HEK293T (cell line): ENCODE measurements at regions not wholly inside any gene's neighbourhood (a gene's known extent, or its start where the extent isn't known, plus 50 kb on each side); places are given as distances from the start of the nearest gene placed in this dataset.

ENCODE experiments used
- CTCF ChIA-PET: fragments of 350-600 bp; formaldehyde crosslinking; extraction: SDS; loops from one replicate; lab custom pipeline; 2021; ENCODE audit warnings: antibody characterized with exemption, inconsistent platforms; lab: Yijun Ruan, JAX
- POLR2A ChIA-PET: fragments of 350-600 bp; formaldehyde crosslinking; extraction: SDS; loops from one replicate; lab custom pipeline; 2020; ENCODE audit warnings: antibody characterized with exemption, inconsistent platforms; lab: Yijun Ruan, JAX
- DNase-seq: peaks from one replicate; pipeline ENCODE4 v3.0.0; 2012; ENCODE audit warnings: mixed read lengths; ENCODE audit errors: extremely low spot score
- ARNT ChIP-seq: fragments of 450-650 bp; IDR thresholded peaks from 2 replicates; pipeline ENCODE4 v1.6.1; 2017; ENCODE audit warnings: mild to moderate bottlenecking
- BHLHE40 ChIP-seq: fragments of 450-650 bp; IDR thresholded peaks from 2 replicates; pipeline ENCODE4 v1.6.1; 2016; ENCODE audit warnings: mild to moderate bottlenecking, moderate library complexity, borderline replicate concordance
- CTBP1 ChIP-seq: fragments of 450-650 bp; IDR thresholded peaks from 2 replicates; pipeline ENCODE4 v1.6.1; 2016; ENCODE audit warnings: borderline replicate concordance
- ELF4 ChIP-seq: fragments of 450-650 bp; IDR thresholded peaks from 2 replicates; pipeline ENCODE4 v1.6.1; 2017; ENCODE audit warnings: antibody characterized with exemption
- FOXA1 ChIP-seq: fragments of 450-650 bp; IDR thresholded peaks from 2 replicates; pipeline ENCODE4 v1.6.1; 2016; ENCODE audit warnings: mild to moderate bottlenecking
- FOXK2 ChIP-seq: fragments of 450-650 bp; IDR thresholded peaks from 2 replicates; pipeline ENCODE4 v1.6.1; 2016; ENCODE audit warnings: mild to moderate bottlenecking
- FOXM1 ChIP-seq: fragments of 450-650 bp; IDR thresholded peaks from 2 replicates; pipeline ENCODE4 v1.6.1; 2017; ENCODE audit warnings: mild to moderate bottlenecking, borderline replicate concordance
- HDGF ChIP-seq: fragments of 450-650 bp; IDR thresholded peaks from 2 replicates; pipeline ENCODE4 v1.6.1; 2017; ENCODE audit warnings: antibody characterized with exemption, borderline replicate concordance
- L3MBTL2 ChIP-seq: fragments of 450-650 bp; conservative IDR thresholded peaks from 2 replicates; pipeline ENCODE4 v1.6.1; 2016; ENCODE audit warnings: mild to moderate bottlenecking
- LEF1 ChIP-seq: fragments of 450-650 bp; IDR thresholded peaks from 2 replicates; pipeline ENCODE4 v1.6.1; 2017; ENCODE audit warnings: mild to moderate bottlenecking, borderline replicate concordance
- NFRKB ChIP-seq: fragments of 450-650 bp; IDR thresholded peaks from 2 replicates; pipeline ENCODE4 v1.6.1; 2016; ENCODE audit warnings: mild to moderate bottlenecking, moderate library complexity
- PKNOX1 ChIP-seq: fragments of 450-650 bp; IDR thresholded peaks from 2 replicates; pipeline ENCODE4 v1.6.1; 2016
- SP1 ChIP-seq: fragments of 450-650 bp; IDR thresholded peaks from 2 replicates; pipeline ENCODE4 v1.6.1; 2017
- SUZ12 ChIP-seq: fragments of 450-650 bp; IDR thresholded peaks from 2 replicates; pipeline ENCODE4 v1.6.1; 2016; ENCODE audit warnings: mild to moderate bottlenecking
- TARDBP ChIP-seq: fragments of 450-650 bp; IDR thresholded peaks from 2 replicates; pipeline ENCODE4 v1.6.1; 2016
- ZNF384 ChIP-seq: fragments of 450-650 bp; IDR thresholded peaks from 2 replicates; pipeline ENCODE4 v1.6.1; 2016

DNA sequence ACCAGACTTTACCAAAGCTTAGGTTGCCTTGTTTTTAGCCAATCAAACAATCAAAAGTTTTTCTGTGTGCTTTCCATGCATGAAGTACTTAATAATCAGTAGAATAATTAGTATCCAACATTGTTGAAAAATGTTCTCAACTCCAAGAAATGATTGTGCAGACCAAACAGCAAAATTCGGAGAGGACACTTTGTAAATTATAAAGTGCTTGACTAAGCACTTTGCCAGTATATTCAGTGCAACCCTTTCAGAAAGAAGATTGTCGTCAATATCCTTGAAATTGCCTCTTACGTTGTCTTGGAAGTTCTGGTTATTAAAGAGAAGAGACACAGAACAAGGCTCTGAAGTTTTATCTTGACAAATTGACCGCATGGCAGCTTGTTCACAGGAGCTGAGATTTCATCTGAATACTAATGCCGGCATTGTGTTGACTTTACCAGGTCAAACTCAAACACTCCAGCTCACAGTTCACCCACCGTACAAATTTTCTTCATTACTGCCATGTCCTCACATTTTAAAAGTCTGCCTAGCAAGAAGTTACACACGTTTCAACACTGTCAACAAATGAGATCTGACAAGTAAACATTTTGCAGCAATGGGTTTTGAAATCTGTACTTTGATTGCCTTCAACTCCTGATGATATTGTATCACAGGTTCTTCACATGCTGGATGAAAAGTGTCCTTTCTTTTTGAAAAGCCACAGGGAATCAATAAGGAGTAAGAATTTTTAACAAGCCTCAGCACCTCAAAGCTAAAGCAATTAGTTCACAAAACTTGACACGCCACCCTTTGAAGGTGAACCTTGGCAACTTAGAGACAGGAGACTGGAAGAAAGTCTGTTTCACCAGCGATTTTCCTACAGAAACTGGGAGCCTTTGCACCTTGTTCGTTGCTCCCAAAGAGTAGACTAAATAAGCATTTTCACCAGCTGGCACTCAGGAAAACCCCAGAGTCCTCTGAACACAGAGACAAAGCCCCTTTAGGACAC is 150.9 kb downstream of the RFC3 start:
- ChIA-PET CTCF (no interaction called here), POLR2A (no interaction called here)
- TF ChIP-seq PKNOX1 (no peak), ZNF384 (no peak), LEF1 (no peak), FOXK2 (no peak), CTBP1 (no peak), FOXA1 (no peak), TARDBP (no peak), HDGF (no peak), FOXM1 (no peak), ARNT (no peak), NFRKB (no peak), BHLHE40 (no peak), SUZ12 (no peak), L3MBTL2 (no peak)
- DNase-seq = no peak

- ChIA-PET CTCF (no interaction called here), POLR2A (no interaction called here)
- DNase-seq = no peak
- TF ChIP-seq BHLHE40 (no peak), FOXM1 (no peak), NFRKB (no peak), ZNF384 (no peak), SP1 (no peak), SUZ12 (no peak), PKNOX1 (no peak), HDGF (no peak)
These were observed 153.0 kb downstream of the RFC3 start for GRCh38 chr13:33970746-33971561.

DNA sequence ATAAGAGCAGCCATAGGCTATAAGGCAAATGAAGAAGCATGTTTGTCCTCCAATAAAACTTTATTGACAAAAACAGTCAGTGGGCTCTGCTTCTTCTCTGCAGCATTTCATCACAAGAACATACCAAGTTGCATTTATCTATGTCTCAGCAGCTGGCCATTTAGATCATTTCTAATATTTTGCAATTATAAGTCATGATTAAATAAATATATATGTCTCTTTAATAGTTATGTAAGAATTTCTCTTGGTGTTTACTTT is 153.5 kb downstream of the RFC3 start:
- no peak for TF ChIP-seq L3MBTL2
- TF ChIP-seq LEF1 = no peak
- TF ChIP-seq NFRKB = no peak
- no peak for TF ChIP-seq BHLHE40
- no peak for TF ChIP-seq ARNT
- no peak for TF ChIP-seq SUZ12
- TF ChIP-seq FOXA1 = no peak
- TF ChIP-seq ZNF384 = no peak
- TF ChIP-seq PKNOX1 = no peak
- TF ChIP-seq HDGF = no peak
- TF ChIP-seq FOXM1 = no peak
- POLR2A ChIA-PET = no interaction called here

DNA sequence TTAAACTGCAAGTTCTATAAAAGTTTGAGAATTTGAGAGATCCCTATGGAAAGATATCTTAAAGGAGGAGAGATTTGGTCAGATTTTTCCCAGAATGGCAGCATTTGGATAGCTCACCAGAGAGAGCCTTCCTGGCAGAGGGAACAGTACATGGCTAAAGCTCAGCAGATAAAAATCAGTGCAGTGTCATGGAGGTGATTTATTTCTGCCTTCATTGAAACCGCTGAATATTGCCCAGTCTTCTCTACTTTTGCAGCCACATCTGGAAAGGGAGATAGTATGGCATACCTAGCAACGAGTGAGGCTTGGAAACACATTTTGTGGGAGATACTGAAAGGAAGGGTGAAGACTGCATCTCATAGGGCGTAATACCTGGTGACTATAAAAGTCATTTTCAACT is 155.2 kb downstream of the RFC3 start:
- ChIA-PET CTCF (no interaction called here), POLR2A (no interaction called here)
- DNase-seq = no peak
- TF ChIP-seq SUZ12 (no peak), PKNOX1 (no peak), NFRKB (no peak), FOXK2 (no peak), ZNF384 (no peak)

More for the DNA sequence above, 153.5 kb downstream of the RFC3 start:
- no peak for DNase-seq
- CTCF ChIA-PET = no interaction called here

GRCh38 chr13:33976965-33977364 is 159.0 kb downstream of the RFC3 start:
- ChIA-PET CTCF (no interaction called here), POLR2A (no interaction called here)
- no peak for TF ChIP-seq FOXK2
- no peak for TF ChIP-seq FOXM1
- TF ChIP-seq FOXA1 = no peak
- no peak for TF ChIP-seq LEF1
- TF ChIP-seq PKNOX1 = no peak
- no peak for TF ChIP-seq ZNF384
- no peak for TF ChIP-seq CTBP1
- TF ChIP-seq L3MBTL2 = no peak
- TF ChIP-seq ELF4 = no peak
- TF ChIP-seq HDGF = no peak
- no peak for TF ChIP-seq TARDBP
- no peak for TF ChIP-seq ARNT
- no peak for TF ChIP-seq SP1
- no peak for TF ChIP-seq SUZ12
- no peak for TF ChIP-seq NFRKB
- no peak for TF ChIP-seq BHLHE40
- DNase-seq = no peak
